Fibroblast of lung (primary cell): ENCODE measurements at regions not wholly inside any gene's neighbourhood (a gene's known extent, or its start where the extent isn't known, plus 50 kb on each side); places are given as distances from the start of the nearest gene placed in this dataset.

Experiments used
- CTCF ChIP-seq, 2 donors: IDR thresholded peaks in 1 of 2; conservative IDR thresholded peaks in 1 of 2; 1 replicate in 1 of 2; 2 replicates in 1 of 2; pipeline ENCODE4 v1.5.1; 2011 to 2012; ENCODE audit warnings: low read length in 2 of 2, control low read depth in 1 of 2, inconsistent platforms in 1 of 2, low read depth in 1 of 2, mild to moderate bottlenecking in 1 of 2
- EZH2 ChIP-seq: IDR thresholded peaks from 2 replicates; pipeline ENCODE4 v1.5.1; 2012; ENCODE audit warnings: low read length, control low read depth, mild to moderate bottlenecking; ENCODE audit errors: missing control alignments

- TF ChIP-seq EZH2 (no peak), CTCF (conservative IDR thresholded peaks at IDR 0.05 in 1 of 2, IDR thresholded peaks at IDR 0.05 in 1 of 2; ENCODE audit: low read depth in 1 of 2, low read length in 2 of 2) (no peak)
Measured at GRCh38 chr6:140779341-140779740, 1353.4 kb upstream of the GJE1 start.
